Thymus (tissue), 11 donors: ENCODE measurements at regions not wholly inside any gene's neighbourhood (a gene's known extent, or its start where the extent isn't known, plus 50 kb on each side); places are given as distances from the start of the nearest gene placed in this dataset.

Experiments
- DNase-seq, 9 donors: peaks; one replicate each; pipeline ENCODE4 v3.0.0-alpha.2; 2013; ENCODE audit warnings: low spot score in 9 of 9, low read depth in 6 of 9, missing footprints in 1 of 9
- H3K27ac ChIP-seq, 2 donors: one replicate each; pipeline ENCODE4 v1.5.1; 2013; ENCODE audit warnings: control low read depth in 1 of 2, low read depth in 1 of 2, low read length in 1 of 2, mild to moderate bottlenecking in 1 of 2, moderate library complexity in 1 of 2
- H3K27me3 ChIP-seq, 2 donors: one replicate each; pipeline ENCODE4 v1.5.1; 2013; ENCODE audit warnings: low read length in 1 of 2; ENCODE audit not compliant: control insufficient read depth in 2 of 2, insufficient read depth in 1 of 2
- H3K36me3 ChIP-seq, 2 donors: one replicate each; pipeline ENCODE4 v1.5.1; 2013; ENCODE audit warnings: low read length in 1 of 2, mild to moderate bottlenecking in 1 of 2, moderate library complexity in 1 of 2; ENCODE audit not compliant: control insufficient read depth in 2 of 2, insufficient read depth in 2 of 2
- H3K4me1 ChIP-seq, 2 donors: one replicate each; pipeline ENCODE4 v1.5.1; 2013; ENCODE audit warnings: low read length in 2 of 2; ENCODE audit not compliant: control insufficient read depth in 2 of 2, insufficient read depth in 2 of 2
- H3K4me3 ChIP-seq, 2 donors: one replicate each; pipeline ENCODE4 v1.5.1; 2013; ENCODE audit warnings: low read length in 2 of 2, control low read depth in 1 of 2, mild to moderate bottlenecking in 1 of 2
- H3K9me3 ChIP-seq, 2 donors: one replicate each; pipeline ENCODE4 v1.5.1; 2013; ENCODE audit warnings: low read length in 1 of 2, mild to moderate bottlenecking in 1 of 2; ENCODE audit not compliant: control insufficient read depth in 2 of 2, insufficient read depth in 1 of 2
- WGBS: extraction: QIAGEN DNeasy Blood & Tissue Kit; methylation state at CpG from one replicate; pipeline ENCODE4 v1.1.7; 2013; 5-methylcytosine and 5-hydroxymethylcytosine counted together
- donor health status: healthy.

- no peak overlapping the region for H3K4me3 ChIP-seq
- H3K9me3 ChIP-seq, result no peaks in the 10 kb centered on the region
- WGBS, result 19% methylated on average over 4 of the region's 4 CpGs
- H3K4me1 ChIP-seq, result no peaks in the 10 kb centered on the region
- H3K27ac ChIP-seq, result no peak overlapping the region
- DNase-seq, result no peak
- peaks cover 2 to 19% of the 10 kb centered on the region in 2 donors for H3K27me3 ChIP-seq
- H3K36me3 ChIP-seq, result no peaks in the 10 kb centered on the region
These were observed 50.1 kb upstream of the IRX3 start for GRCh38 chr16:54336631-54337204.
